Progenitor cell of endocrine pancreas (in vitro differentiated cells): ENCODE measurements at regions not wholly inside any gene's neighbourhood (a gene's known extent, or its start where the extent isn't known, plus 50 kb on each side); places are given as distances from the start of the nearest gene placed in this dataset.

ENCODE experiments used
- DNase-seq: peaks from one replicate; pipeline ENCODE4 v3.0.0; 2021; ENCODE audit warnings: low spot score; ENCODE audit not compliant: unreplicated experiment
- H3K27ac Mint-ChIP-seq: 2 replicates; pipeline ENCODE4 v1.8.0; 2021; ENCODE audit warnings: mild to moderate bottlenecking, moderate library complexity, mixed read lengths
- H3K27me3 Mint-ChIP-seq: 2 replicates; pipeline ENCODE4 v1.8.0; 2021; ENCODE audit warnings: mixed read lengths
- H3K36me3 Mint-ChIP-seq: 2 replicates; pipeline ENCODE4 v1.8.0; 2022; ENCODE audit warnings: mixed read lengths; ENCODE audit not compliant: insufficient read depth
- H3K4me1 Mint-ChIP-seq: 2 replicates; pipeline ENCODE4 v1.8.0; 2021; ENCODE audit warnings: low read depth, mixed read lengths
- H3K4me3 Mint-ChIP-seq: 2 replicates; pipeline ENCODE4 v1.8.0; 2021; ENCODE audit warnings: low read depth, mild to moderate bottlenecking, moderate library complexity, mixed read lengths
- H3K9me3 Mint-ChIP-seq: 2 replicates; pipeline ENCODE4 v1.8.0; 2021; ENCODE audit warnings: low read depth, mixed read lengths
- TF ChIP-seq, protein P1 (sequence below): fragments of 200-600 bp; sonication (generic); IDR thresholded peaks from one replicate; pipeline ENCODE4 v1.5.0; 2021; ENCODE audit warnings: antibody characterized with exemption, mild to moderate bottlenecking; ENCODE audit not compliant: unreplicated experiment

DNA sequence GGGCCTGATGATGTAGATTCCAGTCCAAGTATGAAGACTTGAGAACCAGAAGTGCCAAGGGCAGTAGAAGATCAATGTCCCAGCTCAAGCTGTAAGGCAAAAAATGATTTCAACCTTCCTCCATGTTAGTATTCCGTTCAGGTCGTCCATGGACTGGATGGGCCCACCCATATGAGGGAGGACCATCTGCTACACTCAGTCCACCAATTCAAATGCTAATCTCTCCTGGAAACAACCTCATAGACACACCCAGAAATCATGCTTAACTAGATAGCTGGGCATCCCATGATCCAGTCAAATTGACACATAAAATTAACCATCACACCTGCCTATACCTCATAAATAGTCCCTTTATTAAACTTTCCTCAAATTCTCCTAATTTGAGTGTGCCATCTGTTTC is 73.3 kb upstream of the NFASC start:
- H3K27me3 Mint-ChIP-seq, result peaks cover 18% of the 10 kb centered on the region
- H3K9me3 Mint-ChIP-seq, result no peaks in the 10 kb centered on the region
- TF ChIP-seq, protein P1, sequence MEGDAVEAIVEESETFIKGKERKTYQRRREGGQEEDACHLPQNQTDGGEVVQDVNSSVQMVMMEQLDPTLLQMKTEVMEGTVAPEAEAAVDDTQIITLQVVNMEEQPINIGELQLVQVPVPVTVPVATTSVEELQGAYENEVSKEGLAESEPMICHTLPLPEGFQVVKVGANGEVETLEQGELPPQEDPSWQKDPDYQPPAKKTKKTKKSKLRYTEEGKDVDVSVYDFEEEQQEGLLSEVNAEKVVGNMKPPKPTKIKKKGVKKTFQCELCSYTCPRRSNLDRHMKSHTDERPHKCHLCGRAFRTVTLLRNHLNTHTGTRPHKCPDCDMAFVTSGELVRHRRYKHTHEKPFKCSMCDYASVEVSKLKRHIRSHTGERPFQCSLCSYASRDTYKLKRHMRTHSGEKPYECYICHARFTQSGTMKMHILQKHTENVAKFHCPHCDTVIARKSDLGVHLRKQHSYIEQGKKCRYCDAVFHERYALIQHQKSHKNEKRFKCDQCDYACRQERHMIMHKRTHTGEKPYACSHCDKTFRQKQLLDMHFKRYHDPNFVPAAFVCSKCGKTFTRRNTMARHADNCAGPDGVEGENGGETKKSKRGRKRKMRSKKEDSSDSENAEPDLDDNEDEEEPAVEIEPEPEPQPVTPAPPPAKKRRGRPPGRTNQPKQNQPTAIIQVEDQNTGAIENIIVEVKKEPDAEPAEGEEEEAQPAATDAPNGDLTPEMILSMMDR, result no peak
- H3K4me3 Mint-ChIP-seq, result no peak overlapping the region
- H3K27ac Mint-ChIP-seq, result no peak overlapping the region
- DNase-seq, result no peak
- no peaks in the 10 kb centered on the region for H3K4me1 Mint-ChIP-seq
- no peaks in the 10 kb centered on the region for H3K36me3 Mint-ChIP-seq

DNA sequence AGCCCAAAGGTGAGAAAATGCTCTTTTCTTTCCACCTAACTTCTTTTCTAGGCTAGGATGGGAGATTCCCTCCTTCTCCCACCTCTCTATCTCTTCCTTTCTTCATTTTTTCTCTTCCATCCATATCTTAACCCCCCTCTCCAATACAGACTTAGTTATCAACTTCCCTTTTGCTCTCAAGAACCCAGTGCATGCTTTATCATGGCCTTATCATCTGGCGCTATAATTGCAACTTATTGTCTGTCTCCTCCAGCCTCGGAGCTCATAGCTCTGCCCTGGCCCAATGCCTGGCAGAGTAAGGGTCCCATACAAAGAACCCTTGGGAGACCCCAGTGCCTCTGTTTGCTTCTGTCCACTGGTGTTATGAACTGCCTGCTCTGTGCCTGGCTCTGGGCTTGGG is 71.0 kb upstream of the NFASC start:
- H3K27me3 Mint-ChIP-seq, result peaks cover 22% of the 10 kb centered on the region
- H3K9me3 Mint-ChIP-seq, result no peaks in the 10 kb centered on the region
- DNase-seq, result no peak
- no peak overlapping the region for H3K27ac Mint-ChIP-seq
- H3K4me1 Mint-ChIP-seq, result no peaks in the 10 kb centered on the region
- TF ChIP-seq, protein P1, result no peak
- H3K36me3 Mint-ChIP-seq, result no peaks in the 10 kb centered on the region
- no peak overlapping the region for H3K4me3 Mint-ChIP-seq

DNA sequence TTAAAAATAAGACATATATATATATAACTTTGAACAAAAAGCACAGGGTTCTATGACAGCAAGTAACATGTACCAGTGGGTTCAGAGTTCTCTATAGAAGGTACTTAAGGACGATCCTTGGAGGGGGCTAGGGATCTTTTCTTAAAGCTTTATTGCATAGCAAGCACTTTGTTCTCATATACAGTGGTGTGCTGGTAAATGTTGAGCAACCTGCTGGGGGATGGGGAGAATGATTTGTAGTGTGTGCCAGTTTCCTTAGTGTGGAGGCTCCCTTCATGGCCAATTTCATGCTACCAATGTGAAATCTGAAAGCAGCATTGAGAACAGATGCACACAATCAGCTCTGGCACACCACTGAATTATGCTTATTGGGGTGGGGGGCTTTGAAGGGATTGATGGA is 69.5 kb upstream of the NFASC start:
- Mint-ChIP-seq H3K4me3 (no peak overlapping the region), H3K27me3 (peaks cover 18% of the 10 kb centered on the region), H3K27ac (no peak overlapping the region), H3K9me3 (no peaks in the 10 kb centered on the region), H3K4me1 (no peaks in the 10 kb centered on the region), H3K36me3 (no peaks in the 10 kb centered on the region)
- no peak for DNase-seq
- TF ChIP-seq, protein P1, result no peak

DNA sequence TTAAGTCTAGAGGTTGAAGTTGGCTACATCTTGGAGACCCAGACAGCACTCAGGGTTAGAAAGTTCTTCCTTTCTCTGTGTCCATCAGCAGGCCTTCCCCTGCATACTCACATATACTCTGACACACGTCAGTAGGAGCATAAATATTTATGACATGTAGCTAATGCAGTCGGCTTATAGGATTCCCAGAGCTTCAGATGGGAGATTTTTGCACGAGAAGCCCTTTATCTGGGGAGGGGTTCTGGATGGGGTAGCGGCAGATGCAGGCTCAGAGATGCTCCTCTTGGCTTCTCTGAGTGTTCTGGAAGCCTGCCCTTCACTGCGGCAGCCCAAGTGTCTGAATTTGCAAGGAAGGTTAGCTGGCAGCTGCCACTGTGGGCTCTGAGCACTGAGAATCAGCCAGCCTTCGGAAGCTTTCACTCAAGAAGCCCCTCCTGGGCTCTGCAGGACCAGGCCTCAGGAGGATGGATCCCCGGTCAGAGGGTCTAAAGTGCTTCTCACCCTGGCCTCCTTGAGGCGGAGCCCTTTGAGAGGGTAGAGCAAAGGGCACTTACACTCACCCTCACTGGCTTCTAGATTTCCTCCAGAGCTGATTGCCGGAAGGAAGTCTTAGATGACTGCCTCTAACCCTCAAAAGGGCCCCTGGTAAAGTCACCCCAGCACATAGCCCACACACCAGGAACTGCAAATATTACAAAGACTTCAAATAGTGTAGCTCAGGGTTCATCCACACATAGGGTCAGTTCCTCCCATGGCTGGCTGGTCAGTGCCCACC is 68.1 kb upstream of the NFASC start:
- H3K27me3 Mint-ChIP-seq, result peaks cover 21% of the 10 kb centered on the region
- no peaks in the 10 kb centered on the region for H3K36me3 Mint-ChIP-seq
- DNase-seq, result no peak
- H3K9me3 Mint-ChIP-seq, result no peaks in the 10 kb centered on the region
- no peak overlapping the region for H3K4me3 Mint-ChIP-seq
- no peak overlapping the region for H3K27ac Mint-ChIP-seq
- TF ChIP-seq, protein P1, result no peak
- no peaks in the 10 kb centered on the region for H3K4me1 Mint-ChIP-seq

DNA sequence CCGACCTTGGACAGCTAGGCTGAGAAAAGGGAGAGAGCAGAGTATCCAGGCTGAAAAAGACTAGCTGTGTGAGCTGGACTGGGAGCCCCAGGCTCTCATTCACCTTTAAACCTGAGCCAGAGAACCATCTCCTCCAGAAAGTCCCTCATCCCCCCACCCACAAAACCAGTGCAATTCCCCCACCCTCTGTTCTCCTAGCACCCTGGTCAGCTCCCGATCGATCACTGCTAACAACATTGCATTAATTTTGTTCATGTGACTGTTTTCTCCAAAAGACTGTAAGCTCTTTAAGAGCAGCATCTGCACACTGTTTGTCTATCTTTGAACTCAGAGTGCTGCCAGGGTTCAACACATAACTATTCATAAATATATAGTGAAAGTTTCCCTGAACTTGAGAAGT is 67.1 kb upstream of the NFASC start:
- Mint-ChIP-seq H3K27ac (no peak overlapping the region), H3K9me3 (no peaks in the 10 kb centered on the region), H3K4me1 (peaks cover 2% of the 10 kb centered on the region), H3K4me3 (no peak overlapping the region), H3K27me3 (peaks cover 21% of the 10 kb centered on the region), H3K36me3 (no peaks in the 10 kb centered on the region)
- TF ChIP-seq, protein P1, result no peak
- DNase-seq, result no peak
